ENCODE measurements at regions not wholly inside any gene's neighbourhood (a gene's known extent, or its start where the extent isn't known, plus 50 kb on each side); places are given as distances from the start of the nearest gene placed in this dataset.

GRCh38 chr10:120018695-120019094, 126.2 kb downstream of the SEC23IP start:
- TF ChIP-seq EHF (CRISPR knock-in tag; IDR thresholded peaks at IDR 0.05) (no peak), MAFK (IDR thresholded peaks at IDR 0.05; ENCODE audit: partially characterized antibody) (peak; percentile 56)
- no peak overlapping the region for H3K4me2 ChIP-seq

GRCh38 chr10:120019568-120019967, 127.0 kb downstream of the SEC23IP start:
- POLR2A ChIA-PET, result no interaction called here
- ATAC-seq, result no peak
- no peak for TF ChIP-seq MAZ (IDR thresholded peaks at IDR 0.05; ENCODE audit: borderline replicate concordance, low read depth, low read length)
- no peak for TF ChIP-seq REST (IDR thresholded peaks at IDR 0.05)
- no peak for TF ChIP-seq GATA3 (IDR thresholded peaks at IDR 0.05; ENCODE audit: borderline replicate concordance)
- no peak for TF ChIP-seq KDM5A (IDR thresholded peaks at IDR 0.05)
- TF ChIP-seq EP300 (IDR thresholded peaks at IDR 0.05), result no peak
- TF ChIP-seq CHD4 (IDR thresholded peaks at IDR 0.05; ENCODE audit: borderline replicate concordance), result no peak
- no peak for TF ChIP-seq MAX (IDR thresholded peaks at IDR 0.05)
- TF ChIP-seq HOXA7 (CRISPR knock-in tag; IDR thresholded peaks at IDR 0.05), result no peak
- no peak for TF ChIP-seq CTCF (IDR thresholded peaks at IDR 0.05)
- TF ChIP-seq HOXB5 (CRISPR knock-in tag; IDR thresholded peaks at IDR 0.05), result no peak
- no peak for TF ChIP-seq JUNB (IDR thresholded peaks at IDR 0.05)
- no peak for TF ChIP-seq SREBF2 (IDR thresholded peaks at IDR 0.05)
- TF ChIP-seq CHD2 (IDR thresholded peaks at IDR 0.05; ENCODE audit: low read length, partially characterized antibody), result no peak
- no peak for TF ChIP-seq RFX5 (IDR thresholded peaks at IDR 0.05)
- TF ChIP-seq ESRRA (IDR thresholded peaks at IDR 0.05; ENCODE audit: borderline replicate concordance, low read length), result no peak
- TF ChIP-seq FOXS1 (CRISPR knock-in tag; IDR thresholded peaks at IDR 0.05), result no peak
- TF ChIP-seq BCL3 (IDR thresholded peaks at IDR 0.05), result no peak
- no peak for TF ChIP-seq RAD21 (conservative IDR thresholded peaks at IDR 0.05 in 1 of 2, IDR thresholded peaks at IDR 0.05 in 1 of 2)
- CTCF ChIA-PET, result no interaction called here
- no peak for DNase-seq (ENCODE audit: low read depth in 1 of 2, low spot score in 1 of 2)
- H3K4me2 ChIP-seq, result no peak overlapping the region
- 3% methylated on average over 1 of the region's 1 CpG for WGBS (ENCODE audit: missing lambda C conversion rate)
- no peak overlapping the region for H3K4me3 ChIP-seq
- FAIRE-seq, result no peak
- no peak overlapping the region for H3K27ac ChIP-seq
- no peaks in the 10 kb centered on the region for H3K9me3 ChIP-seq
- no peaks in the 10 kb centered on the region for H3K4me1 ChIP-seq

More at GRCh38 chr10:120018695-120019094, 126.2 kb downstream of the SEC23IP start:
- H3K4me1 ChIP-seq, result no peaks in the 10 kb centered on the region
- DNase-seq (ENCODE audit: low read depth in 1 of 2, low spot score in 1 of 2) (no peak), ATAC-seq (no peak), FAIRE-seq (no peak)
- H3K9me3 ChIP-seq, result no peaks in the 10 kb centered on the region
- ChIA-PET CTCF (no interaction called here), POLR2A (no interaction called here)
- H3K4me3 ChIP-seq, result no peak overlapping the region
- no peak overlapping the region for H3K27ac ChIP-seq
- WGBS (ENCODE audit: missing lambda C conversion rate), result 29% methylated on average over 5 of the region's 5 CpGs
